K562 (cell line): ENCODE measurements at regions not wholly inside any gene's neighbourhood (a gene's known extent, or its start where the extent isn't known, plus 50 kb on each side); places are given as distances from the start of the nearest gene placed in this dataset.

Experiments
- ATAC-seq: fragments of 200-7000 bp; cut with Tn5 transposase; 3 replicates; pipeline ENCODE4 v1.9.1; 2020; ENCODE audit warnings: moderate library complexity
- BruUV-seq: library from RNA; stranded (reverse); fragments of 400-500 nt; replicated peaks from 2 replicates; lab custom pipeline; 2021; lab: Mats Ljungman, UMichigan
- CTCF ChIA-PET: fragments of 300-600 bp; formaldehyde crosslinking; extraction: SDS; loops from one replicate; lab custom pipeline; 2021; ENCODE audit warnings: low intra/inter-chr PET ratio; lab: Yijun Ruan, JAX
- POLR2A ChIA-PET: fragments of 300-600, 350-650 bp; sonication (Branson Sonifier 250); formaldehyde crosslinking; extraction: SDS; loops from one replicate; lab custom pipeline; 2021; ENCODE audit warnings: antibody characterized with exemption, inconsistent platforms; lab: Yijun Ruan, JAX
- DNase-seq, 4 experiments: peaks; one replicate each; pipeline versions ENCODE4 v3.0.0 to v3.0.0-alpha.2; 2011 to 2018; ENCODE audit warnings: low spot score in 3 of 4, mixed read lengths in 3 of 4; ENCODE audit errors: extremely low read depth in 1 of 4
- FAIRE-seq: peaks from 2 replicates; lab custom pipeline; 2011; peaks lifted over from hg19 to GRCh38; lab: Jason Lieb, UNC
- H2AFZ ChIP-seq: 2 replicates; pipeline ENCODE4 v1.6.0; 2011; ENCODE audit warnings: low read depth, low read length, control low read depth, inconsistent platforms
- H3K27ac ChIP-seq: fragments of 200-600 bp; 3 replicates; pipeline ENCODE4 v1.8.0; 2011; ENCODE audit warnings: low read depth, mild to moderate bottlenecking, control low read depth, inconsistent platforms, low read length, moderate library complexity, mixed read lengths; ENCODE audit errors: extremely low read depth
- H3K27me3 ChIP-seq, 2 experiments: fragments of 300-600 bp in 1 of 2; 2 replicates in 1 of 2; 3 replicates in 1 of 2; pipeline versions ENCODE4 v1.6.0 to v1.8.0; 2011; ENCODE audit warnings: inconsistent platforms in 2 of 2, low read length in 2 of 2, mild to moderate bottlenecking in 1 of 2, mixed read lengths in 1 of 2, moderate library complexity in 1 of 2; ENCODE audit not compliant: control insufficient read depth in 2 of 2, insufficient read depth in 2 of 2
- H3K36me3 ChIP-seq: fragments of 300-600 bp; 3 replicates; pipeline ENCODE4 v1.8.0; 2011; ENCODE audit warnings: mild to moderate bottlenecking, low read length, inconsistent platforms; ENCODE audit not compliant: control insufficient read depth, insufficient read depth
- H3K4me1 ChIP-seq, 2 experiments: fragments of 200-600 bp in 1 of 2; replicated peaks in 1 of 2; 2 replicates in 1 of 2; 3 replicates in 1 of 2; pipeline versions ENCODE4 v1.5.1 to v1.8.0; 2011; ENCODE audit warnings: inconsistent platforms in 2 of 2, low read length in 2 of 2, mild to moderate bottlenecking in 1 of 2, mixed read lengths in 1 of 2, moderate library complexity in 1 of 2; ENCODE audit not compliant: control insufficient read depth in 2 of 2, insufficient read depth in 2 of 2
- H3K4me2 ChIP-seq: 2 replicates; pipeline ENCODE4 v1.6.1; 2011; ENCODE audit warnings: low read length, control low read depth, inconsistent platforms, mixed read lengths; ENCODE audit not compliant: insufficient read depth
- H3K4me3 ChIP-seq: fragments of 200-600 bp; sonication (generic), shearing (Covaris generic); 2 replicates; pipeline ENCODE4 v1.5.1; 2016; ENCODE audit warnings: control low read depth, inconsistent platforms
- H3K79me2 ChIP-seq: fragments of 200-600 bp; 3 replicates; pipeline ENCODE4 v1.8.0; 2011; ENCODE audit warnings: low read length, inconsistent platforms; ENCODE audit not compliant: control insufficient read depth, insufficient read depth
- H3K9ac ChIP-seq, 2 experiments: 2 replicates each; pipeline versions ENCODE4 v1.6.0 to v1.6.1; 2011; ENCODE audit warnings: low read depth in 2 of 2, low read length in 2 of 2, control low read depth in 1 of 2, inconsistent platforms in 1 of 2, mild to moderate bottlenecking in 1 of 2, mixed read lengths in 1 of 2; ENCODE audit not compliant: insufficient read depth in 1 of 2
- H3K9me1 ChIP-seq: one replicate; pipeline ENCODE4 v1.6.0; 2011; ENCODE audit warnings: inconsistent platforms, mild to moderate bottlenecking, low read length, moderate library complexity; ENCODE audit not compliant: control insufficient read depth, insufficient read depth
- H3K9me3 ChIP-seq: replicated peaks from 2 replicates; pipeline ENCODE4 v1.5.1; 2011; ENCODE audit warnings: low read depth, low read length, inconsistent platforms; ENCODE audit not compliant: control insufficient read depth, insufficient read depth
- H4K20me1 ChIP-seq: replicated peaks from 2 replicates; pipeline ENCODE4 v1.6.1; 2011; ENCODE audit warnings: low read length, inconsistent platforms, mixed read lengths; ENCODE audit not compliant: control insufficient read depth, insufficient read depth
- MTA3 ChIP-seq: fragments of 450-650 bp; formaldehyde crosslinking; IDR thresholded peaks from 2 replicates; pipeline ENCODE4 v1.6.1; 2017; ENCODE audit warnings: mild to moderate bottlenecking, borderline replicate concordance
- POLR3A ChIP-seq: IDR thresholded peaks from 2 replicates; pipeline ENCODE4 v1.6.1; 2011; ENCODE audit warnings: borderline replicate concordance, mild to moderate bottlenecking, moderate library complexity; ENCODE audit not compliant: insufficient read length, insufficient read depth; ENCODE audit errors: extremely low read depth
- TCF7L2 ChIP-seq: fragments of 150-350 bp; IDR thresholded peaks from 2 replicates; pipeline ENCODE4 v1.6.1; 2016; ENCODE audit warnings: low read depth, mild to moderate bottlenecking, low read length, moderate library complexity
- ZBTB49 ChIP-seq: sonication (generic); formaldehyde crosslinking; IDR thresholded peaks from 2 replicates; pipeline ENCODE4 v1.8.0; 2022; ENCODE audit warnings: missing genetic modification reagents, mild to moderate bottlenecking, borderline replicate concordance
- WGBS: fragments of 100-300 bp; shearing (Covaris generic); methylation state at CpG from one replicate; pipeline ENCODE4 v1.1.6; 2016; ENCODE audit warnings: low coverage, mixed read lengths; ENCODE audit not compliant: insufficient coverage; ENCODE audit errors: missing lambda C conversion rate; 5-methylcytosine and 5-hydroxymethylcytosine counted together
- in situ Hi-C: fragments of 300-500 bp; cut with MboI; formaldehyde crosslinking; loops from 4 replicates; pipeline ENCODE4 v1.15.0; 2018; ENCODE audit warnings: inconsistent platforms, mixed read lengths
- intact Hi-C: fragments of 100-400 bp; cut with micrococcal nuclease; formaldehyde crosslinking; loops from 2 replicates; pipeline ENCODE4 v1.14.2; 2022

DNA sequence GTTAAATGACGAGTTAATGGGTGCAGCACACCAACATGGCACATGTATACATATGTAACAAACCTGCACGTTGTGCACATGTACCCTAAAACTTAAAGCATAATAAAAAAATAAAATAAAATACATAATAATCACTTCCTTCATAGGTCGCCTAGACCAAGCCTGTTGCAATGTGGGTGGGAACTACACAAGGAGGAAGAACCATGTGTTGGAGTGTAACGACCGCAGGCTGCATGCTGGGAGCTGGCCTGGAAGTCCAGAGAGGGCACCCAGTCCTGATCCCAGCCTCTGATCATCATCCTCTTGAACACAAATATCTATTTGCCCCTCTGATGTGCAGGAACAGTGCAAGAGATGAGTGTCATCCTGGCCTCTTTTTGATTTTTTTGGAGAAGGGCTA, 224.7 kb upstream of the ASIC2 start:
- TF ChIP-seq ZBTB49 (CRISPR knock-in tag): no peak
- no peak for TF ChIP-seq TCF7L2
- TF ChIP-seq POLR3A: no peak
- no peak for TF ChIP-seq MTA3
- peaks cover 12% of the 10 kb centered on the region for H4K20me1 ChIP-seq
- no peak overlapping the region for H3K9ac ChIP-seq
- CTCF ChIA-PET: no interaction called here
- H2AFZ ChIP-seq: no peak overlapping the region
- FAIRE-seq (no peak), DNase-seq (no peak), ATAC-seq (no peak)
- POLR2A ChIA-PET: interaction anchor here (0.7 kb wide), 1 partner anchor 71 kb away, joined by 3 read pairs; no protein-coding TSS in a partner anchor
- no peak overlapping the region for H3K27ac ChIP-seq
- no peak overlapping the region for H3K4me2 ChIP-seq
- peaks cover 11 to 30% of the 10 kb centered on the region in 2 experiments; a peak in 4 of 5 replicates for H3K27me3 ChIP-seq
- no peaks in the 10 kb centered on the region for H3K79me2 ChIP-seq
- H3K4me1 ChIP-seq: peaks cover 0 to 5% of the 10 kb centered on the region in 2 experiments; a peak in 1 of 5 replicates
- no TSS peak for BruUV-seq
- intact Hi-C loops: loop anchor here (5.0 kb wide), 1 partner anchor 70 kb away; no protein-coding TSS in a partner anchor
- 8% methylated on average over 4 of the region's 5 CpGs for WGBS
- H3K9me3 ChIP-seq: no peaks in the 10 kb centered on the region
- H3K4me3 ChIP-seq: no peak overlapping the region
- H3K9me1 ChIP-seq: no peaks in the 10 kb centered on the region
- in situ Hi-C loops: no loop called here
- H3K36me3 ChIP-seq: no peaks in the 10 kb centered on the region
